GM12878 (cell line): ENCODE measurements at regions not wholly inside any gene's neighbourhood (a gene's known extent, or its start where the extent isn't known, plus 50 kb on each side); places are given as distances from the start of the nearest gene placed in this dataset.
"Not testable (repeated sequence)": the region's sequence is repeated elsewhere in the genome, so short reads cannot be mapped to it uniquely, and the experiment has no call there.

Experiments used
- CTCF ChIP-seq, 3 experiments: IDR thresholded peaks in 2 of 3; conservative IDR thresholded peaks in 1 of 3; 2 replicates each; pipeline ENCODE4 v1.5.1; 2011; ENCODE audit warnings: low read depth in 3 of 3, low read length in 3 of 3, mild to moderate bottlenecking in 3 of 3, control low read depth in 2 of 3, moderate library complexity in 2 of 3, inconsistent platforms in 1 of 3, mixed read lengths in 1 of 3; ENCODE audit not compliant: control insufficient read depth in 2 of 3, insufficient read depth in 1 of 3; ENCODE audit errors: extremely low read depth in 1 of 3
- GABPA ChIP-seq: IDR thresholded peaks from 2 replicates; pipeline ENCODE4 v1.6.1; 2014; ENCODE audit warnings: antibody characterized with exemption, low read depth, mild to moderate bottlenecking, inconsistent platforms
- MXI1 ChIP-seq: fragments of 150-350 bp; IDR thresholded peaks from 2 replicates; pipeline ENCODE4 v1.6.1; 2011; ENCODE audit warnings: low read depth, mild to moderate bottlenecking, inconsistent platforms, low read length, improper control_type of control experiment
- NR2C2 ChIP-seq: IDR thresholded peaks from 2 replicates; pipeline ENCODE4 v1.6.1; 2011; ENCODE audit warnings: borderline replicate concordance, low read depth; ENCODE audit not compliant: control insufficient read depth, insufficient read length
- POLR2A ChIP-seq: IDR thresholded peaks from 2 replicates; pipeline ENCODE4 v1.6.1; 2011; ENCODE audit warnings: low read depth, mild to moderate bottlenecking, low read length
- POU2F2 ChIP-seq: IDR thresholded peaks from 3 replicates; pipeline ENCODE4 v1.6.1; 2011; ENCODE audit warnings: low read depth, mild to moderate bottlenecking, low read length, borderline replicate concordance
- RAD21 ChIP-seq: IDR thresholded peaks from 2 replicates; pipeline ENCODE4 v1.6.1; 2011; ENCODE audit warnings: mild to moderate bottlenecking, low read depth, low read length, moderate library complexity; ENCODE audit not compliant: insufficient read depth
- RCOR1 ChIP-seq: conservative IDR thresholded peaks from 2 replicates; pipeline ENCODE4 v1.6.1; 2012; ENCODE audit warnings: low read depth, low read length, improper control_type of control experiment
- ZNF274 ChIP-seq: IDR thresholded peaks from one replicate; pipeline ENCODE4 v1.8.0; 2011; ENCODE audit not compliant: insufficient read length, insufficient read depth

GRCh38 chr22:22335640-22336039 is 91.1 kb downstream of the VPREB1 start:
- not testable (repeated sequence) for TF ChIP-seq CTCF (IDR thresholded peaks at IDR 0.05 in 2 of 3, conservative IDR thresholded peaks at IDR 0.05 in 1 of 3; ENCODE audit: control insufficient read depth in 2 of 3, extremely low read depth in 1 of 3, insufficient read depth in 1 of 3, low read depth in 3 of 3, low read length in 3 of 3); POU2F2; ZNF274; RCOR1; MXI1; GABPA; RAD21; POLR2A; NR2C2
